NCI-H82 (cell line): ENCODE measurements at regions not wholly inside any gene's neighbourhood (a gene's known extent, or its start where the extent isn't known, plus 50 kb on each side); places are given as distances from the start of the nearest gene placed in this dataset.
"Not testable (repeated sequence)": the region's sequence is repeated elsewhere in the genome, so short reads cannot be mapped to it uniquely, and the experiment has no call there.

Experiments used
- DNase-seq: peaks from one replicate; lab custom pipeline; 2025; lab: John Stamatoyannopoulos, UW

GRCh38 chr14:106666341-106666740 lies 1140.0 kb downstream of the TMEM121 start:
- DNase-seq = no peak

- DNase-seq = no peak
Observed at GRCh38 chr14:106670011-106670410, 1143.6 kb downstream of the TMEM121 start.

GRCh38 chr14:106674093-106674492 lies 1147.7 kb downstream of the TMEM121 start:
- not testable (repeated sequence) for DNase-seq

- DNase-seq = peak; percentile 15
Observed at GRCh38 chr14:106674509-106675125, 1148.2 kb downstream of the TMEM121 start.

- DNase-seq = peak; percentile 82
Observed at GRCh38 chr14:106675716-106676115, 1149.3 kb downstream of the TMEM121 start.

- DNase-seq = no peak
Observed at GRCh38 chr14:106679776-106680175, 1153.4 kb downstream of the TMEM121 start.

- DNase-seq = no peak
Observed at GRCh38 chr14:106681161-106681560, 1154.8 kb downstream of the TMEM121 start.

- DNase-seq = peak; percentile 11
Observed at GRCh38 chr14:106681568-106681967, 1155.2 kb downstream of the TMEM121 start.

- no peak for DNase-seq
Observed at GRCh38 chr14:106683631-106684030, 1157.2 kb downstream of the TMEM121 start.

- DNase-seq = no peak
Observed at GRCh38 chr14:106686533-106686932, 1160.2 kb downstream of the TMEM121 start.

- no peak for DNase-seq
Observed at GRCh38 chr14:106690333-106690891, 1164.0 kb downstream of the TMEM121 start.

- DNase-seq = peak; percentile 26
Observed at GRCh38 chr14:106691601-106692291, 1165.4 kb downstream of the TMEM121 start.

GRCh38 chr14:106694638-106695393 lies 1168.4 kb downstream of the TMEM121 start:
- peak; percentile 40 for DNase-seq

- not testable (repeated sequence) for DNase-seq
Observed at GRCh38 chr14:106698620-106699267, 1172.4 kb downstream of the TMEM121 start.

- DNase-seq = not testable (repeated sequence)
Observed at GRCh38 chr14:106703651-106704050, 1177.3 kb downstream of the TMEM121 start.

GRCh38 chr14:106706488-106706887 lies 1180.1 kb downstream of the TMEM121 start:
- not testable (repeated sequence) for DNase-seq

GRCh38 chr14:106710187-106710586 lies 1183.8 kb downstream of the TMEM121 start:
- DNase-seq = not testable (repeated sequence)

GRCh38 chr14:106712513-106712912 lies 1186.1 kb downstream of the TMEM121 start:
- not testable (repeated sequence) for DNase-seq

- DNase-seq = not testable (repeated sequence)
Observed at GRCh38 chr14:106714446-106715428, 1188.4 kb downstream of the TMEM121 start.

GRCh38 chr14:106717544-106717943 lies 1191.2 kb downstream of the TMEM121 start:
- not testable (repeated sequence) for DNase-seq

GRCh38 chr14:106719880-106720279 lies 1193.5 kb downstream of the TMEM121 start:
- not testable (repeated sequence) for DNase-seq
